Stomach (tissue), 8 donors: ENCODE measurements at regions not wholly inside any gene's neighbourhood (a gene's known extent, or its start where the extent isn't known, plus 50 kb on each side); places are given as distances from the start of the nearest gene placed in this dataset.

ENCODE experiments used
- DNase-seq, 2 donors: peaks; one replicate each; pipeline versions ENCODE4 v3.0.0 to v3.0.0-alpha.2; 2013 to 2019
- H3K27ac ChIP-seq, 5 donors: fragments of 200-600 bp in 4 of 5; sonication (generic) in 4 of 5; one replicate each; pipeline ENCODE4 v1.5.1; 2013 to 2019; ENCODE audit warnings: mild to moderate bottlenecking in 1 of 5, moderate library complexity in 1 of 5
- H3K27me3 ChIP-seq, 3 donors: fragments of 200-600 bp; sonication (generic); one replicate each; pipeline ENCODE4 v1.5.1; 2017 to 2019; ENCODE audit warnings: mixed run types in 1 of 3
- H3K36me3 ChIP-seq, 4 donors: fragments of 200-600 bp; sonication (generic); 1 replicate in 3 of 4; 2 replicates in 1 of 4; pipeline ENCODE4 v1.5.1; 2016 to 2019
- H3K4me1 ChIP-seq, 4 donors: fragments of 200-600 bp; sonication (generic); one replicate each; pipeline ENCODE4 v1.5.1; 2016 to 2019
- H3K4me3 ChIP-seq, 4 donors: fragments of 200-600 bp; sonication (generic) in 3 of 4; one replicate each; pipeline ENCODE4 v1.5.1; 2016 to 2019; ENCODE audit warnings: mild to moderate bottlenecking in 1 of 4
- H3K9me3 ChIP-seq, 4 donors: fragments of 200-600 bp; sonication (generic); one replicate each; pipeline ENCODE4 v1.5.1; 2016 to 2019
- EP300 ChIP-seq: sonication (generic); formaldehyde crosslinking; IDR thresholded peaks from one replicate; pipeline ENCODE4 v1.6.1; 2017; ENCODE audit warnings: antibody characterized with exemption
- POLR2A ChIP-seq, 4 donors: fragments of 450-650 bp; IDR thresholded peaks; one replicate each; pipeline ENCODE4 v1.6.1; 2016; ENCODE audit warnings: antibody characterized with exemption in 4 of 4, control low read depth in 2 of 4, mild to moderate bottlenecking in 1 of 4, moderate library complexity in 1 of 4
- POLR2AphosphoS5 ChIP-seq, 3 donors: sonication (generic); formaldehyde crosslinking; IDR thresholded peaks; one replicate each; pipeline ENCODE4 v1.6.1; 2016; ENCODE audit warnings: antibody characterized with exemption in 3 of 3
- WGBS, 5 donors: extraction: QIAGEN DNeasy Blood & Tissue Kit in 3 of 5; methylation state at CpG; one replicate each; pipeline versions ENCODE4 v1.1.5 to v1.1.7; 2013 to 2018; 5-methylcytosine and 5-hydroxymethylcytosine counted together
- intact Hi-C: fragments of 100-400 bp; cut with DNase I; formaldehyde crosslinking; loops from one replicate; pipeline ENCODE4 v1.15.1; 2023; ENCODE audit warnings: low total_unique reads
- TF ChIP-seq, protein P1 (sequence below), 7 experiments: fragments of 450-650 bp in 4 of 7; fragments of 200-600 bp in 3 of 7; sonication (generic) in 3 of 7; IDR thresholded peaks; one replicate each; pipeline ENCODE4 v1.5.1; 2016 to 2019; ENCODE audit warnings: antibody characterized with exemption in 7 of 7, control low read depth in 2 of 7, mild to moderate bottlenecking in 1 of 7
- donor health status: healthy with polysubstance abuse.
- donor health status: Bipolar disorder and iron deficiency.
- donor health status: healthy.

DNA sequence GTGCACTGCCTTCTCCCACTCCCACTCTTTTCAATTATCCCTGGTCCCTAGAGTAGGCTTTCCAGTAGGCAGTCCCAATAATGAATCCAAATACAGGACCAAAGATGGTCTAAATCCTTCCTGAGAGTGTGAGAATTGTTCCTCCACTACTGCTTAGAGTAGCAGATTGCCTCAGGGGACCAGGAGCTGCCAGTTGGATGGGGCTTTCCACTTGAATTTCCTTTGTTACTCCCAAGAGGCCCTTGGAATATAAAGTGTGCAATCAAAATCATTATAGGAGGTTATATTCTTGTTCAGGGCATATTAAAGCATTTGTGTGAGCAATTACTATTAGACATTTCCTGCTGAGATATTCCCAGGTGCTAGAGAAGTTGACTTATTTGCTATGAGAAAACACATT, 156.6 kb upstream of the TLL1 start:
- Histone ChIP-seq H3K9me3 (no peaks in the 10 kb centered on the region), H3K4me3 (no peak overlapping the region), H3K27me3 (no peaks in the 10 kb centered on the region), H3K4me1 (no peaks in the 10 kb centered on the region), H3K27ac (no peak overlapping the region), H3K36me3 (no peaks in the 10 kb centered on the region)
- TF ChIP-seq EP300 (no peak), POLR2AphosphoS5 (IDR thresholded peaks at IDR 0.05) (no peak), POLR2A (IDR thresholded peaks at IDR 0.05) (no peak)
- TF ChIP-seq, protein P1, sequence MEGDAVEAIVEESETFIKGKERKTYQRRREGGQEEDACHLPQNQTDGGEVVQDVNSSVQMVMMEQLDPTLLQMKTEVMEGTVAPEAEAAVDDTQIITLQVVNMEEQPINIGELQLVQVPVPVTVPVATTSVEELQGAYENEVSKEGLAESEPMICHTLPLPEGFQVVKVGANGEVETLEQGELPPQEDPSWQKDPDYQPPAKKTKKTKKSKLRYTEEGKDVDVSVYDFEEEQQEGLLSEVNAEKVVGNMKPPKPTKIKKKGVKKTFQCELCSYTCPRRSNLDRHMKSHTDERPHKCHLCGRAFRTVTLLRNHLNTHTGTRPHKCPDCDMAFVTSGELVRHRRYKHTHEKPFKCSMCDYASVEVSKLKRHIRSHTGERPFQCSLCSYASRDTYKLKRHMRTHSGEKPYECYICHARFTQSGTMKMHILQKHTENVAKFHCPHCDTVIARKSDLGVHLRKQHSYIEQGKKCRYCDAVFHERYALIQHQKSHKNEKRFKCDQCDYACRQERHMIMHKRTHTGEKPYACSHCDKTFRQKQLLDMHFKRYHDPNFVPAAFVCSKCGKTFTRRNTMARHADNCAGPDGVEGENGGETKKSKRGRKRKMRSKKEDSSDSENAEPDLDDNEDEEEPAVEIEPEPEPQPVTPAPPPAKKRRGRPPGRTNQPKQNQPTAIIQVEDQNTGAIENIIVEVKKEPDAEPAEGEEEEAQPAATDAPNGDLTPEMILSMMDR (IDR thresholded peaks at IDR 0.05), result no peak
- no peak for DNase-seq
- intact Hi-C loops, result no loop called here

DNA sequence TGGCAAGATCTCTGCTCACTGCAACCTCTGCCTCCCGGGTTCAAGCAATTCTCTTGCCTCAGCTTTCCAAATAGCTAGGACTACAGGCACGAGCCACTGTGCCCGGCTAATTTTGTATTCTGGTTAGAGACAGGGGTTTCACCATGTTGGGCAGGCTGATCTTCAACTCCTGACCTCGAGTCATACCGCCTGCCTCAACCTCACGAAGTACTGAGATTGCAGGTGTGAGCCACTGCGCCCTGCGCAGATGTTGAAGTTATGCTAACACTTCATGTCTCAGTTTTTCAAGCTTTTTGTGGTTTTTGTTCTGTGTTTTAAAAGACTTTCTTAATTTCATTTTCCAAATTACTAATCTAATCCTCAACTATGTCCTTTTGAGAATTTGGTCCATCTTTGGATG, 154.4 kb upstream of the TLL1 start:
- Histone ChIP-seq H3K4me1 (no peaks in the 10 kb centered on the region), H3K36me3 (no peaks in the 10 kb centered on the region), H3K27ac (no peak overlapping the region), H3K4me3 (no peak overlapping the region), H3K9me3 (no peaks in the 10 kb centered on the region), H3K27me3 (no peaks in the 10 kb centered on the region)
- TF ChIP-seq POLR2AphosphoS5 (IDR thresholded peaks at IDR 0.05) (no peak), POLR2A (IDR thresholded peaks at IDR 0.05) (no peak), EP300 (no peak)
- TF ChIP-seq, protein P1 (IDR thresholded peaks at IDR 0.05), result no peak
- no peak for DNase-seq
- WGBS, 5 donors, result 85 to 94% (median 89%) methylated on average over 8 of the region's 8 CpGs
- intact Hi-C loops, result no loop called here

DNA sequence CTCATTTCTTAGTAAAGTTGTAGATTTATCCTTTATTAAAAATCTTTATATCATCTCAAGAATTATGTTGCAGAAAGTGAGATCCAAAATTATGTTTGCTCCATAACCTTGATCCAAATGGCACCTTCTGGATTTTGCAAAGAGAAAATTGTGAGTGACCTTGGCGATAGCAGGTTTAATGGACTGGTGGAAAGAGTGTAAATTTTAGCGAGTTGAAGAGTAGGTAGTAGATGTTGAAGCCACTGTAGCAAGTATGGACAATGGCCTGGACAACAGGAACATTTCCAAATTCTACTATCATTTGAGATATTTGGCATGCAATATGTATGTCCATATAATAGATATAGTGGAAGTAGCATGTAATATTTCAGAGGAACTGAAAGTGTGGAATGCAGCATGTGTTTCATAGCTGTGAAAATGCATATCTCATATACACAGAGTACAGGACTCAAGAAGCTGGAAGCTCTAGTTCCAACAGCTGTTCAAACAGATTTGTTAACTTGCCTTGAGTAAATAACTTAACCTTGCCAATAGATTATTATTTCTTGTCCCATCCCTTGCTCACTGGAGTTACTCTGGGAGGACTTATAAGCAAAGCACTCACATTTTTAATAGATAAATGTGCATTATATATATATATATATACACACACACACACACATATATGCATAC, 152.5 kb upstream of the TLL1 start:
- intact Hi-C loops, result no loop called here
- Histone ChIP-seq H3K9me3 (no peaks in the 10 kb centered on the region), H3K4me1 (no peaks in the 10 kb centered on the region), H3K27ac (no peak overlapping the region), H3K36me3 (no peaks in the 10 kb centered on the region), H3K4me3 (no peak overlapping the region), H3K27me3 (no peaks in the 10 kb centered on the region)
- peak in 1 of 2 donors; percentile 34 for DNase-seq
- TF ChIP-seq, protein P1 (IDR thresholded peaks at IDR 0.05), result no peak
- no peak for TF ChIP-seq EP300
- no peak for TF ChIP-seq POLR2AphosphoS5 (IDR thresholded peaks at IDR 0.05)
- no peak for TF ChIP-seq POLR2A (IDR thresholded peaks at IDR 0.05)
- 80 to 97% (median 81%) methylated on average over 2 of the region's 2 CpGs for WGBS, 5 donors

DNA sequence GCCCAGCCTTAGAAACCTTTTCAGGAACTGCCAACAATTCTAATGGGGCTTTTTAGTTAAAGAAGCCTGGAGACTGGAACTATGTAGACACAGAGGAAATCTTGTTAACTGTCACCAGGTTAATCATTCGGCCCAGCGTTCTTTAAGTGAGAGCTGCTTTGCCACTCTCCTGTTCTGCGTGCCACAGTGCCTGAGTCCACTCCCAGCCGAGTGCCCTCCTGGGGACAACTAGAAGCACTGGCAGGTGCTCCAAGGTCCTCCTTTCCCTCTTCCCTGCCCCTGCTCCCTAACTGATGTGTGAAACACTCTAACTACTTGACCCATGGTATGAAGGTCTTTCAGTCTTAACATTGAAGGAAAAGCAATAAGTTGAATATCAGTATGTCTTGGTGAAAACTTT, 151.2 kb upstream of the TLL1 start:
- intact Hi-C loops, result no loop called here
- DNase-seq, result no peak
- H3K4me1 ChIP-seq, result no peaks in the 10 kb centered on the region
- TF ChIP-seq POLR2AphosphoS5 (IDR thresholded peaks at IDR 0.05), result no peak
- TF ChIP-seq, protein P1 (IDR thresholded peaks at IDR 0.05), result no peak
- TF ChIP-seq EP300, result no peak
- TF ChIP-seq POLR2A (IDR thresholded peaks at IDR 0.05), result no peak
- H3K27ac ChIP-seq, result no peak overlapping the region
- H3K36me3 ChIP-seq, result no peaks in the 10 kb centered on the region
- H3K4me3 ChIP-seq, result no peak overlapping the region
- WGBS, 5 donors, result 73 to 87% (median 83%) methylated on average over 4 of the region's 4 CpGs
- no peaks in the 10 kb centered on the region for H3K9me3 ChIP-seq
- no peaks in the 10 kb centered on the region for H3K27me3 ChIP-seq
